IgD-negative memory B cell (primary cell): ENCODE measurements at regions not wholly inside any gene's neighbourhood (a gene's known extent, or its start where the extent isn't known, plus 50 kb on each side); places are given as distances from the start of the nearest gene placed in this dataset.

Experiments used
- H3K27ac Mint-ChIP-seq, 3 donors: one replicate each; pipeline ENCODE4 v1.8.0; 2020 to 2022; ENCODE audit warnings: mild to moderate bottlenecking in 3 of 3, mixed read lengths in 3 of 3, moderate library complexity in 1 of 3
- H3K27me3 Mint-ChIP-seq: one replicate; pipeline ENCODE4 v1.8.0; 2021; ENCODE audit warnings: mixed read lengths
- H3K36me3 Mint-ChIP-seq: one replicate; pipeline ENCODE4 v1.8.0; 2020; ENCODE audit warnings: mild to moderate bottlenecking, mixed read lengths
- H3K4me1 Mint-ChIP-seq, 3 donors: one replicate each; pipeline ENCODE4 v1.8.0; 2020 to 2022; ENCODE audit warnings: mixed read lengths in 3 of 3, mild to moderate bottlenecking in 1 of 3
- H3K4me3 Mint-ChIP-seq, 4 donors: one replicate each; pipeline ENCODE4 v1.8.0; 2020 to 2022; ENCODE audit warnings: mild to moderate bottlenecking in 4 of 4, mixed read lengths in 4 of 4, moderate library complexity in 3 of 4
- H3K9me3 Mint-ChIP-seq, 3 donors: one replicate each; pipeline ENCODE4 v1.8.0; 2020 to 2021; ENCODE audit warnings: mixed read lengths in 3 of 3, mild to moderate bottlenecking in 1 of 3

DNA sequence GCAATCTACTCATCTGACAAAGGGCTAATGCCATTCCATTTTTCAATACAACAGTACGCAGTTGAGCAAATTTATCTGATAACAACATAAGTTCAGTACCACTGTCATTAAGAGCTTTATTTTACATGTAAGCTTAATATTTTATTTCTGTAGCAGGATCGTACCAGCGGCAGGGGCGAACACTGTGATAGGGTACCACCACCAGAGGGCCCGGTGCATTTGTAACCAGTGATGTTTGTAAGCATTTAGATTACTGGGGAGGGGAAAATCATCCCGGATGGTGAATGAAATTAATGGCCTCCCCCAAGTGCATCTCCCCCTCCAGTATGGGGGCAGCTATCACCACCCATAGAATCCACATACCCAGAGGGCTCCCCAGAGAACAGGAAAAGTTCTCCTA, 179.0 kb downstream of the ADGRA3 start:
- Mint-ChIP-seq H3K27ac (no peak overlapping the region), H3K4me1 (no peaks in the 10 kb centered on the region), H3K9me3 (peaks cover 4 to 5% (median 4%) of the 10 kb centered on the region in 3 donors), H3K4me3 (peak overlapping the region in 1 of 4 donors; percentile 36), H3K36me3 (no peaks in the 10 kb centered on the region), H3K27me3 (no peaks in the 10 kb centered on the region)

DNA sequence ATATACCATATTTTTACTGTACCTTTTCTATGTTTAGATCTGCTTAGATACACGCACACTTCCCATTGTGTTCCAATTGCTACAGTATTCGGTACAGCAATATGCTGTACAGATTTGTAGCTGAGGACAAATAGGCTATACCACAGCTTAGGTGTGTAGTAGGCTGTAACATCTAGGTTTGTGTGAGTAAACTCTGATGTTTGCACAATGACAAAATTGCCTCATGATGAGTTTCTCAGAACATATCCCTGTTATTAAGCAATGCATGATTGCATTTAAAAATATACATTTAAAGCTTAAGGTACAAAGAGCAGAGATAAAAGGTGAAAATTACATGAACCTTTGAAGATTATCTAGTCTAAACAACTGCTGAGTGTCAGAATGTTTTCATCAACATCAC, 181.7 kb downstream of the ADGRA3 start:
- no peak overlapping the region for H3K27ac Mint-ChIP-seq
- H3K4me3 Mint-ChIP-seq = no peak overlapping the region
- peaks cover 2 to 6% (median 5%) of the 10 kb centered on the region in 3 donors for H3K9me3 Mint-ChIP-seq
- no peaks in the 10 kb centered on the region for H3K36me3 Mint-ChIP-seq
- H3K4me1 Mint-ChIP-seq = no peaks in the 10 kb centered on the region
- H3K27me3 Mint-ChIP-seq = no peaks in the 10 kb centered on the region

DNA sequence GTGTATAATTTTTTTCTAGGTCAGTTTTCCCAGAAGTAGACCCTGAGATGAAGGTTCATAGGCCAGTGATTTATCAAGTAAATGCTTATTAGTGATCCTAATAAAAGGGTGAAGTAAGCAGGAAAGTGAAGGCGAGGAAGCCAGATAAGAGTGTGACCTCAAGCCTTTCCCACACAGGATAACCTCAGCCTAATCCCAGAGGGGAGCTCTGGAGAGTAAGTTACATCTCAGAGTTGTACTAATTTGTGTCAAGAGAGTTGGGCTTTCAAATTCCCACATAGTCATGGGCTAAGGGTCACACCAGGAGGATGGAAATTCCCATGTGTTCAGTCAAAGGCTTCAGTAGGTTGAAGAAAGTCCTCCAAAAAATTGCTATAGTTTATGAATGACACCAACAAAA, 191.4 kb downstream of the ADGRA3 start:
- H3K36me3 Mint-ChIP-seq = peaks cover 2% of the 10 kb centered on the region
- no peak overlapping the region for H3K27ac Mint-ChIP-seq
- no peak overlapping the region for H3K4me3 Mint-ChIP-seq
- no peaks in the 10 kb centered on the region for H3K4me1 Mint-ChIP-seq
- H3K9me3 Mint-ChIP-seq = peaks cover 3 to 22% (median 5%) of the 10 kb centered on the region in 3 donors
- no peaks in the 10 kb centered on the region for H3K27me3 Mint-ChIP-seq

DNA sequence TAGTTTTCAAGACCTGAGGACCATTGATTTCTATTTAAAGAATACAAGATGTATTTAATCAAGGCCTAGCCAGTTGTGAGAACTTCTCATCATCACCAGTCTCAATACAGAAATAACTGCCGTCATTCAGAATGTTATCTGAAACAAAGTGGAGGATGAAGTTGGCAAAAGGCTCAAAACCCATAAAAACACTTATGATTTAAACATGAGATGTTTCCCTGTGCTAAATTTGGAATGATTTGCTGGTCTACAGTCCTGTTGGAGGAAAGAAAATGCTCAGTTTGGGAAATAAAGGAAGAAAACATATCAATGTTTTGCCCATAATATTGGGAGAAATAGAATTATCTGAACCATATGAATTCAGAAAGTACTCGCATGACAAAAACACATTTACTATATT, 192.2 kb downstream of the ADGRA3 start:
- Mint-ChIP-seq H3K4me3 (no peak overlapping the region), H3K4me1 (no peaks in the 10 kb centered on the region), H3K36me3 (peaks cover 2% of the 10 kb centered on the region), H3K27me3 (no peaks in the 10 kb centered on the region), H3K9me3 (peaks cover 2 to 20% (median 3%) of the 10 kb centered on the region in 3 donors), H3K27ac (no peak overlapping the region)

DNA sequence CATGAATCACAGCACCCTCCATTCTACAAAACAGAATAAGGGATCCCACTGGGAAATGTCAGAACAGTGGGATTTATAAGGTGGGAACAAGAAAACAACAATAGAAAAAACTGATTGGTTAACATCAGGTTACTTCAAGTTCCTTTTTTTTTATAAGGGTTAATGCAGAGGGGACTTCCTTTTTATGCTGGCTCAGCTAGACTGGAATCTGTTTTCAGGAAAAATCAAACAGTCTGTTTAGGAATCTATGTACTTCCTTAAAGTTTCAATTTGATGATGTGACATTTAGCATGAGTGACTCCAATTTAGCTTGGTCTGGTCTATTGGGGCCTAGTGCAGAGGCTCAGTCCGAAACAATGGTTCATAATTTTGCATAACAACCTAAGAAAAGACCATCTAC, 192.9 kb downstream of the ADGRA3 start:
- Mint-ChIP-seq H3K36me3 (peaks cover 2% of the 10 kb centered on the region), H3K27me3 (no peaks in the 10 kb centered on the region), H3K4me3 (no peak overlapping the region), H3K27ac (no peak overlapping the region), H3K4me1 (no peaks in the 10 kb centered on the region), H3K9me3 (peaks cover 2 to 20% (median 3%) of the 10 kb centered on the region in 3 donors)

DNA sequence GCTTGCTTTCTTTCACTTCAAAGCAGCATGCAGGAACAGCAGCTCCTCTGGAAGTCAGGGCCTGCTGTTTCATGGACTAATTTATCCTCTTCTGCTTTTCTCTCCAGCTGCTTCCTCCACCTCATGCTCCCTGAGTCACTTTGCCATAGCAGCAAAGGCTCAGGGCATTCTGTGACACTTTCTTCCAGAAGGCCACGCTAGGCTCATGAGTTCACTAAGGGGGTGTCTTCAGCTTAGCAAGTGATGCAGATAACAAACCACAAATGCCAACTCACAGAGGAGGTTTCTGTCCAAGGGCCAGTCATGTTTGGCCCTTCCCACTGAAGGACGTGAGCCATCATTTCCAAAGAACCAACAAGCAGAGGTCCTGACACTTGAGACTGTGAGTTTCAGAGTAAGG, 200.2 kb downstream of the ADGRA3 start:
- Mint-ChIP-seq H3K4me3 (no peak overlapping the region), H3K27me3 (no peaks in the 10 kb centered on the region), H3K27ac (no peak overlapping the region), H3K36me3 (no peaks in the 10 kb centered on the region), H3K9me3 (peaks cover 0 to 15% (median 3%) of the 10 kb centered on the region in 3 donors), H3K4me1 (peaks cover 0 to 3% (median 0%) of the 10 kb centered on the region in 3 donors)

- H3K27me3 Mint-ChIP-seq = no peaks in the 10 kb centered on the region
- H3K27ac Mint-ChIP-seq = no peak overlapping the region
- peaks cover 0 to 3% (median 0%) of the 10 kb centered on the region in 3 donors for H3K4me1 Mint-ChIP-seq
- H3K9me3 Mint-ChIP-seq = peaks cover 0 to 10% (median 0%) of the 10 kb centered on the region in 3 donors
- H3K4me3 Mint-ChIP-seq = no peak overlapping the region
- H3K36me3 Mint-ChIP-seq = no peaks in the 10 kb centered on the region
Observed at GRCh38 chr4:22313976-22314375, 201.9 kb downstream of the ADGRA3 start.

- no peak overlapping the region for H3K27ac Mint-ChIP-seq
- H3K9me3 Mint-ChIP-seq = peaks cover 0 to 7% (median 0%) of the 10 kb centered on the region in 3 donors
- no peaks in the 10 kb centered on the region for H3K27me3 Mint-ChIP-seq
- H3K4me3 Mint-ChIP-seq = no peak overlapping the region
- H3K4me1 Mint-ChIP-seq = peaks cover 0 to 3% (median 0%) of the 10 kb centered on the region in 3 donors
- H3K36me3 Mint-ChIP-seq = no peaks in the 10 kb centered on the region
Observed at GRCh38 chr4:22312113-22312512, 203.8 kb downstream of the ADGRA3 start.

DNA sequence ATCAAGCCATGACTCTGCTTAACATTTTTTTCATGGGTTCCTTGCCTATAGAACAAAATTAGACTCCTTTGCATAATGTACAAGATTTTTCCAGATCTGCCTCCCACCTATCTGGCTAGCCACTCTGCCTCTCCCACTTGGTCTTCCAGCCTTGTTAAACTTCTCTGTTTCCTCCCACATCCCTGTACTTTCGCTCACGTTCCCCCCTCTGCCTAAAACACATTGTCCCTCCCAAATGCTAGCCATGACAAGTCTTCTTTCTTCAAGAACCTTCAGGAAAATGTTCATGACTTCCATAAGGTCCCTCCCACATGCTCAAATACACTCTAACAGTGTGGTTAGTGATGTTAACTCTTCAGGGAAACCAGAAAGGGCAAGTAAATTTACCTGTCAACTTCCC, 214.6 kb downstream of the ADGRA3 start:
- H3K4me3 Mint-ChIP-seq = no peak overlapping the region
- no peak overlapping the region for H3K27ac Mint-ChIP-seq
- H3K27me3 Mint-ChIP-seq = no peaks in the 10 kb centered on the region
- no peaks in the 10 kb centered on the region for H3K4me1 Mint-ChIP-seq
- peaks cover 3 to 30% (median 11%) of the 10 kb centered on the region in 3 donors for H3K9me3 Mint-ChIP-seq
- no peaks in the 10 kb centered on the region for H3K36me3 Mint-ChIP-seq

GRCh38 chr4:22299678-22300077, 216.2 kb downstream of the ADGRA3 start:
- Mint-ChIP-seq H3K27ac (no peak overlapping the region), H3K4me3 (no peak overlapping the region), H3K9me3 (peaks cover 3 to 23% (median 7%) of the 10 kb centered on the region in 3 donors), H3K4me1 (no peaks in the 10 kb centered on the region), H3K36me3 (no peaks in the 10 kb centered on the region), H3K27me3 (no peaks in the 10 kb centered on the region)

DNA sequence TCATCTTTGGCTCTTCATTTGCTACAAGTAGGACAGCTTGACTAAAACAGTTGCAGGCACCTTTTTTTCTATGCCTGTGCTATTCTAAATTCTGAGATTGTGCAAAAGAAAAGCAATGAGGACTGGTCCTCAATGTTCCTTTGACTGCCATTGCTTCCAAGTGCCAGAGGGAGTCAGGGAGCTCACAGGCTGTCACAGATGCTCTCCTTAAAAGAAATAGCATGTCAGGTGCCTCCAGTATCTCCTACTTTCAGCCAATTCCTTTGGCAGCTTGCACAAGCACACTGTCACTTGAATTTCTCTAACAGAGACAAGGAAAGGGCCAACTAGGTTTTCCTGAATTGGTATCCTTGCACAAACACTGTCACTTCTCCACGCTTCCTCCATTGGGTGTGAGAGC, 228.2 kb downstream of the ADGRA3 start:
- no peaks in the 10 kb centered on the region for H3K36me3 Mint-ChIP-seq
- H3K27me3 Mint-ChIP-seq = no peaks in the 10 kb centered on the region
- peaks cover 2 to 11% (median 5%) of the 10 kb centered on the region in 3 donors for H3K9me3 Mint-ChIP-seq
- no peaks in the 10 kb centered on the region for H3K4me1 Mint-ChIP-seq
- no peak overlapping the region for H3K27ac Mint-ChIP-seq
- H3K4me3 Mint-ChIP-seq = no peak overlapping the region

DNA sequence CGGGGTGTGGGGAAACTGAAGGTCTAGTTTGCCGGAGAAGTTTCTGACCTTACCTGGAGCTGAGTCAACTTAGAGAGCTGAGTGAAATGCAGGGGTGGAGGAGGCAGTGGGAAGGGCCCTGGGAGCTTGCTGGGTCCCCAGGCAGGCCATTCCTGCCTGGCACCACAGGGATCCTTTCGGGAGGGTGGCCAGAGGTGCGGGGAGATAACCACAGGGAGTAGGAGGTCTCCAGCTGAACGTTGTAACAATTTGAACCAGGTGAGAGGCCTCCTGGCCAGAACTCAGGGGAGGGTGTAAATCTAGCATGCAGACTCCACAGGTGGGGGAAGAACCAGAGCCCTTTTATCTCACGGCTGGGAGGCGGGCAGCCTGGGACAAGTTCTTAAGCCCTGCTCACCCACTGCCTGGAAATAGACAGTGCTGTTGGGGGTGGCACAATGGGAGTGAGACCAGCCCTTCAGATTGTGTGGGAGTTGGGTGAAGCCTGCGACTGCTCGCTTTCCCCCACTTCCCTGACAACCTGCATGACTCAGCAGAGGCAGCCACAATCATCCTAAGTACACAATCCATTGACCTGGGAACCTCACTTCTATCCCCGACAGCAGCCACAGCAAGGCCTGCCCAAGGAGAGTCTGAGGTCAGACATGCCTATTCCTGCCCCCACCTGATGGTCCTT, 247.4 kb downstream of the ADGRA3 start:
- no peaks in the 10 kb centered on the region for H3K4me1 Mint-ChIP-seq
- peaks cover 6 to 13% (median 10%) of the 10 kb centered on the region in 3 donors for H3K9me3 Mint-ChIP-seq
- H3K27me3 Mint-ChIP-seq = no peaks in the 10 kb centered on the region
- no peaks in the 10 kb centered on the region for H3K36me3 Mint-ChIP-seq
- H3K4me3 Mint-ChIP-seq = no peak overlapping the region
- no peak overlapping the region for H3K27ac Mint-ChIP-seq

DNA sequence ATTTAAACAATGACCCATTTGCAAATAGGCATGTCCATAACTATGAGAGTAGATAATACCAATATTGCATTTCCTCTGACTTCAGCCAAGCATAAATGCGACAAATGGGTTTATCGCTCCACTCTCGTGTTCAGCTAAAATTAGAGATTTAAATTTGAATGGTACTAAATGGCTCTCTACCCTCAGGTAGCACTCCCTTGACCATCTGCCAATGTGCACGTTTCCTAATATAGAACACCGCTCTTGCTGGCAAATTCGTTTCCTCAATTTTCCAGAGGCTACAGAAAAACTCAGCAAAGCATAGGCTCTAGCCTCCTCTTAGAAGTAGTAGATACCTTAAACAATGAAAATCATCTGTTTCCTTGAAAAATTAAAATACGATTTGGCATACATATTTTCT, 251.6 kb downstream of the ADGRA3 start:
- no peaks in the 10 kb centered on the region for H3K27me3 Mint-ChIP-seq
- no peak overlapping the region for H3K4me3 Mint-ChIP-seq
- no peaks in the 10 kb centered on the region for H3K36me3 Mint-ChIP-seq
- peaks cover 15 to 22% (median 15%) of the 10 kb centered on the region in 3 donors for H3K9me3 Mint-ChIP-seq
- H3K4me1 Mint-ChIP-seq = no peaks in the 10 kb centered on the region
- no peak overlapping the region for H3K27ac Mint-ChIP-seq

- Mint-ChIP-seq H3K27ac (no peak overlapping the region), H3K9me3 (peaks cover 0 to 4% (median 2%) of the 10 kb centered on the region in 3 donors), H3K4me1 (no peaks in the 10 kb centered on the region), H3K27me3 (no peaks in the 10 kb centered on the region), H3K36me3 (no peaks in the 10 kb centered on the region), H3K4me3 (no peak overlapping the region)
Observed at GRCh38 chr4:22253431-22253830, 262.4 kb downstream of the ADGRA3 start.

- Mint-ChIP-seq H3K4me1 (no peaks in the 10 kb centered on the region), H3K27ac (no peak overlapping the region), H3K9me3 (no peaks in the 10 kb centered on the region), H3K36me3 (no peaks in the 10 kb centered on the region), H3K4me3 (no peak overlapping the region), H3K27me3 (no peaks in the 10 kb centered on the region)
Observed at GRCh38 chr4:22246847-22247246, 269.0 kb downstream of the ADGRA3 start.

DNA sequence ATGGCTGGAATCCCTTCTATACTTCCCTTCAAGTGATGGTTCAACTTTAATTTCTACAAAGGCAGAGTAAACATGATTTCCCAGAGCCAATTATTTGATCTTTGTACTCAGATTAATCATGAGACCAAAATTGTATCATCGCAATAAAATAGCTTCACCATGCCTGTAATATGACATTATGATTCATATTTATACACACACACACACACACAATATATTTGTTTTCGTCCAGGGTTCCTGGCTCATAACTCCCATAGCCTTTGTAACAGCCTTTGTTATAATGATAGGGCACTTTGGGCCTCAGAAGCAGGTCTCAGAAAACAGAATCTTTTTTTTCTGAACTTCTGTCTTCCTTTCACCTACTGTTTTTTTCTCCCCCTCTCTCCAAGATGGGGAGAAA, 270.6 kb downstream of the ADGRA3 start:
- H3K36me3 Mint-ChIP-seq = no peaks in the 10 kb centered on the region
- no peaks in the 10 kb centered on the region for H3K27me3 Mint-ChIP-seq
- no peak overlapping the region for H3K27ac Mint-ChIP-seq
- H3K4me3 Mint-ChIP-seq = no peak overlapping the region
- H3K9me3 Mint-ChIP-seq = peaks cover 0 to 10% (median 0%) of the 10 kb centered on the region in 3 donors
- H3K4me1 Mint-ChIP-seq = no peaks in the 10 kb centered on the region
